ENCODE measurements at regions not wholly inside any gene's neighbourhood (a gene's known extent, or its start where the extent isn't known, plus 50 kb on each side); places are given as distances from the start of the nearest gene placed in this dataset.

GRCh38 chr5:1748271-1748670 lies 51.4 kb downstream of the MRPL36 start:
- Histone ChIP-seq H3K9ac (ENCODE audit: low read length) (no peak overlapping the region), H3K4me3 (ENCODE audit: control extremely low read depth in 1 of 5, extremely low read depth in 1 of 5, insufficient read depth in 1 of 5, low read depth in 2 of 5, low read length in 4 of 5) (no peak overlapping the region), H4K20me1 (ENCODE audit: control insufficient read depth, insufficient read depth, low read length, poor library complexity, severe bottlenecking) (no peaks in the 10 kb centered on the region), H3K4me1 (ENCODE audit: control insufficient read depth in 2 of 2, insufficient read depth in 2 of 2, low read length in 2 of 2) (no peaks in the 10 kb centered on the region), H3K36me3 (replicated peaks in 1 of 2; ENCODE audit: control extremely low read depth in 1 of 2, control insufficient read depth in 1 of 2, extremely low read depth in 1 of 2, insufficient read depth in 2 of 2, low read length in 1 of 2) (no peaks in the 10 kb centered on the region), H3K4me2 (replicated peaks; ENCODE audit: low read depth, low read length, poor library complexity, severe bottlenecking) (no peak overlapping the region), H3K79me2 (ENCODE audit: control insufficient read depth, insufficient read depth, low read length) (no peaks in the 10 kb centered on the region), H3K27me3 (replicated peaks in 1 of 4; ENCODE audit: control extremely low read depth in 1 of 4, control insufficient read depth in 3 of 4, insufficient read depth in 4 of 4, low read length in 3 of 4) (no peaks in the 10 kb centered on the region), H2AFZ (ENCODE audit: insufficient read depth, low read depth, low read length, poor library complexity, severe bottlenecking) (no peak overlapping the region), H3K9me3 (ENCODE audit: control extremely low read depth in 1 of 3, control insufficient read depth in 2 of 3, insufficient read depth in 1 of 3, low read length in 2 of 3) (peaks cover 0 to 3% (median 0%) of the 10 kb centered on the region in 3 donors), H3K27ac (ENCODE audit: low read length in 2 of 2) (no peak overlapping the region)
- TF ChIP-seq EZH2 (IDR thresholded peaks at IDR 0.05; ENCODE audit: borderline replicate concordance, insufficient read depth, low read depth, low read length, poor library complexity, severe bottlenecking): no peak
- POLR2A ChIA-PET: no interaction called here
- peaks cover 10% of the 10 kb centered on the region for H3K27me3 Mint-ChIP-seq
- DNase-seq (no peak), ATAC-seq (ENCODE audit: low read depth) (no peak)
- 97% methylated on average over 5 of the region's 12 CpGs for WGBS (ENCODE audit: insufficient coverage)
- H3K27ac Mint-ChIP-seq: no peak overlapping the region
- H3K4me1 Mint-ChIP-seq: no peaks in the 10 kb centered on the region
- CTCF ChIA-PET: no interaction called here
- H3K9me3 Mint-ChIP-seq (ENCODE audit: insufficient read depth): no peaks in the 10 kb centered on the region
- intact Hi-C loops (cut with micrococcal nuclease): no loop called here
- H3K4me3 Mint-ChIP-seq: no peak overlapping the region

DNA sequence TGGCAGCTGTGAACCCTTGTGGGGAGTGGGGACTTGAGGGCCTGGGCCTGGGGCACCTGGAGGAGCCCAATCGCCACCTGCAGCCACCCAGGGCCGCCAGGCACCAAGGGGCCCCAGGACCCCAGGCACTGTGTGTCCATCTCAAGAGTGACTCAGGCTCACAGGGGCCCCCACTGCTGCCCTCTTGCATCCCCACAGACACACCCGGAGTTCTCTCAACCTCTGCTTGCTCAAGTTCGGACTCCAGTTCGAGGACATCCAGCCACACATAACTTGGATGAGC lies 51.9 kb downstream of the MRPL36 start:
- no peak overlapping the region for H3K4me2 ChIP-seq (replicated peaks; ENCODE audit: low read depth, low read length, poor library complexity, severe bottlenecking)
- POLR2A ChIA-PET: no interaction called here
- Mint-ChIP-seq H3K4me1 (no peaks in the 10 kb centered on the region), H3K27me3 (peaks cover 10% of the 10 kb centered on the region), H3K9me3 (ENCODE audit: insufficient read depth) (no peaks in the 10 kb centered on the region), H3K27ac (no peak overlapping the region), H3K4me3 (no peak overlapping the region)
- H3K4me3 ChIP-seq (ENCODE audit: control extremely low read depth in 1 of 5, extremely low read depth in 1 of 5, insufficient read depth in 1 of 5, low read depth in 2 of 5, low read length in 4 of 5): no peak overlapping the region
- no peaks in the 10 kb centered on the region for H3K4me1 ChIP-seq (ENCODE audit: control insufficient read depth in 2 of 2, insufficient read depth in 2 of 2, low read length in 2 of 2)
- no peak overlapping the region for H3K9ac ChIP-seq (ENCODE audit: low read length)
- H3K79me2 ChIP-seq (ENCODE audit: control insufficient read depth, insufficient read depth, low read length): no peaks in the 10 kb centered on the region
- no peak for TF ChIP-seq EZH2 (IDR thresholded peaks at IDR 0.05; ENCODE audit: borderline replicate concordance, insufficient read depth, low read depth, low read length, poor library complexity, severe bottlenecking)
- TF ChIP-seq, protein P1, sequence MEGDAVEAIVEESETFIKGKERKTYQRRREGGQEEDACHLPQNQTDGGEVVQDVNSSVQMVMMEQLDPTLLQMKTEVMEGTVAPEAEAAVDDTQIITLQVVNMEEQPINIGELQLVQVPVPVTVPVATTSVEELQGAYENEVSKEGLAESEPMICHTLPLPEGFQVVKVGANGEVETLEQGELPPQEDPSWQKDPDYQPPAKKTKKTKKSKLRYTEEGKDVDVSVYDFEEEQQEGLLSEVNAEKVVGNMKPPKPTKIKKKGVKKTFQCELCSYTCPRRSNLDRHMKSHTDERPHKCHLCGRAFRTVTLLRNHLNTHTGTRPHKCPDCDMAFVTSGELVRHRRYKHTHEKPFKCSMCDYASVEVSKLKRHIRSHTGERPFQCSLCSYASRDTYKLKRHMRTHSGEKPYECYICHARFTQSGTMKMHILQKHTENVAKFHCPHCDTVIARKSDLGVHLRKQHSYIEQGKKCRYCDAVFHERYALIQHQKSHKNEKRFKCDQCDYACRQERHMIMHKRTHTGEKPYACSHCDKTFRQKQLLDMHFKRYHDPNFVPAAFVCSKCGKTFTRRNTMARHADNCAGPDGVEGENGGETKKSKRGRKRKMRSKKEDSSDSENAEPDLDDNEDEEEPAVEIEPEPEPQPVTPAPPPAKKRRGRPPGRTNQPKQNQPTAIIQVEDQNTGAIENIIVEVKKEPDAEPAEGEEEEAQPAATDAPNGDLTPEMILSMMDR (IDR thresholded peaks at IDR 0.05): no peak
- no peak overlapping the region for H3K27ac ChIP-seq (ENCODE audit: low read length in 2 of 2)
- peaks cover 0 to 4% (median 0%) of the 10 kb centered on the region in 4 experiments for H3K27me3 ChIP-seq (replicated peaks in 1 of 4; ENCODE audit: control extremely low read depth in 1 of 4, control insufficient read depth in 3 of 4, insufficient read depth in 4 of 4, low read length in 3 of 4)
- no peaks in the 10 kb centered on the region for H4K20me1 ChIP-seq (ENCODE audit: control insufficient read depth, insufficient read depth, low read length, poor library complexity, severe bottlenecking)
- intact Hi-C loops (cut with micrococcal nuclease): no loop called here
- ATAC-seq (ENCODE audit: low read depth) (no peak), DNase-seq (no peak)
- no peaks in the 10 kb centered on the region for H3K36me3 ChIP-seq (replicated peaks in 1 of 2; ENCODE audit: control extremely low read depth in 1 of 2, control insufficient read depth in 1 of 2, extremely low read depth in 1 of 2, insufficient read depth in 2 of 2, low read length in 1 of 2)
- WGBS (ENCODE audit: insufficient coverage): 92% methylated on average over 5 of the region's 5 CpGs
- H2AFZ ChIP-seq (ENCODE audit: insufficient read depth, low read depth, low read length, poor library complexity, severe bottlenecking): no peak overlapping the region
- CTCF ChIA-PET: no interaction called here
- H3K9me3 ChIP-seq (ENCODE audit: control extremely low read depth in 1 of 3, control insufficient read depth in 2 of 3, insufficient read depth in 1 of 3, low read length in 2 of 3): peaks cover 0 to 4% (median 0%) of the 10 kb centered on the region in 3 donors
